C4-2B (cell line): ENCODE measurements at regions not wholly inside any gene's neighbourhood (a gene's known extent, or its start where the extent isn't known, plus 50 kb on each side); places are given as distances from the start of the nearest gene placed in this dataset.

ENCODE experiments used
- ZFX ChIP-seq: fragments of 450-650 bp; IDR thresholded peaks from 2 replicates; pipeline ENCODE4 v1.6.1; 2017
- TF ChIP-seq, protein P1 (sequence below): fragments of 450-650 bp; conservative IDR thresholded peaks from 2 replicates; pipeline ENCODE4 v1.5.1; 2017; ENCODE audit warnings: mild to moderate bottlenecking

- TF ChIP-seq, protein P1, sequence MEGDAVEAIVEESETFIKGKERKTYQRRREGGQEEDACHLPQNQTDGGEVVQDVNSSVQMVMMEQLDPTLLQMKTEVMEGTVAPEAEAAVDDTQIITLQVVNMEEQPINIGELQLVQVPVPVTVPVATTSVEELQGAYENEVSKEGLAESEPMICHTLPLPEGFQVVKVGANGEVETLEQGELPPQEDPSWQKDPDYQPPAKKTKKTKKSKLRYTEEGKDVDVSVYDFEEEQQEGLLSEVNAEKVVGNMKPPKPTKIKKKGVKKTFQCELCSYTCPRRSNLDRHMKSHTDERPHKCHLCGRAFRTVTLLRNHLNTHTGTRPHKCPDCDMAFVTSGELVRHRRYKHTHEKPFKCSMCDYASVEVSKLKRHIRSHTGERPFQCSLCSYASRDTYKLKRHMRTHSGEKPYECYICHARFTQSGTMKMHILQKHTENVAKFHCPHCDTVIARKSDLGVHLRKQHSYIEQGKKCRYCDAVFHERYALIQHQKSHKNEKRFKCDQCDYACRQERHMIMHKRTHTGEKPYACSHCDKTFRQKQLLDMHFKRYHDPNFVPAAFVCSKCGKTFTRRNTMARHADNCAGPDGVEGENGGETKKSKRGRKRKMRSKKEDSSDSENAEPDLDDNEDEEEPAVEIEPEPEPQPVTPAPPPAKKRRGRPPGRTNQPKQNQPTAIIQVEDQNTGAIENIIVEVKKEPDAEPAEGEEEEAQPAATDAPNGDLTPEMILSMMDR, result no peak
- TF ChIP-seq ZFX, result no peak
Measured at GRCh38 chr4:186008057-186008456, 60.9 kb upstream of the TLR3 start.
